ENCODE measurements at regions not wholly inside any gene's neighbourhood (a gene's known extent, or its start where the extent isn't known, plus 50 kb on each side); places are given as distances from the start of the nearest gene placed in this dataset.

DNA sequence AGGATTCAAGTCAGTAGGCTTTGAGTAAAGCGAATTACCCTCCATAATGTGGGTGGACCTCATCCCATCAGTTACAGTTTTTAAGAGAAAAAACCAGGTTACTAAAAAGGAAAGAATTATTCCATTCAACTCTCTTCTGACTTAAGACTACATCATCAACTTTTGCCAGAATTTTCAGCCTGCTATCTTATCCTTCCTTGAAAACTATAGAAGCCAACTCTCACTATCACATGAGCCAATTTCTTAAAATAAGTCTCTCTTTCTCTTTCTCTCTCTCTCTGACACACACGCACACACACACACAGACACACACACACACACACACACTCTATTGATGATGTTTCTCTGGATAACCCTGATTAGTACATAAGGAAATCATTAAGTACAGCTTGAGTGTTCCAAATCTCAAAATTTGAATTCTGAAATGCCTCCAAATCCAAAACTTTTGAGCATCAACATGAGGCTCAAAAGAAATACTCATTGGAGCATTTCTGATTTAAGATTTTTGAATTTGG is 217.0 kb upstream of the PRR20A start:
- no peaks in the 10 kb centered on the region for H3K4me1 ChIP-seq (ENCODE audit: control insufficient read depth in 4 of 4, insufficient read depth in 4 of 4, low read length in 3 of 4)
- no peak overlapping the region for H3K9ac ChIP-seq (ENCODE audit: low read depth in 1 of 2, low read length in 2 of 2)
- H3K36me3 ChIP-seq (ENCODE audit: control insufficient read depth in 4 of 4, insufficient read depth in 3 of 4, low read depth in 1 of 4, low read length in 3 of 4), result no peaks in the 10 kb centered on the region
- DNase-seq (ENCODE audit: low spot score), result no peak
- TF ChIP-seq HNF4G (IDR thresholded peaks at IDR 0.05) (no peak), RXRA (IDR thresholded peaks at IDR 0.05) (no peak), FOXA1 (IDR thresholded peaks at IDR 0.05) (no peak), GABPA (IDR thresholded peaks at IDR 0.05 in 1 of 2, conservative IDR thresholded peaks at IDR 0.05 in 1 of 2) (no peak), YY1 (IDR thresholded peaks at IDR 0.05) (no peak), EGR1 (IDR thresholded peaks at IDR 0.05; ENCODE audit: low read depth in 2 of 2) (no peak), SP1 (IDR thresholded peaks at IDR 0.05) (no peak), JUND (IDR thresholded peaks at IDR 0.05) (no peak), TAF1 (conservative IDR thresholded peaks at IDR 0.05) (no peak), NR2F2 (IDR thresholded peaks at IDR 0.05) (no peak), HNF4A (conservative IDR thresholded peaks at IDR 0.05) (no peak), RAD21 (IDR thresholded peaks at IDR 0.05) (no peak), FOXA2 (IDR thresholded peaks at IDR 0.05) (no peak)
- TF ChIP-seq, protein P1, sequence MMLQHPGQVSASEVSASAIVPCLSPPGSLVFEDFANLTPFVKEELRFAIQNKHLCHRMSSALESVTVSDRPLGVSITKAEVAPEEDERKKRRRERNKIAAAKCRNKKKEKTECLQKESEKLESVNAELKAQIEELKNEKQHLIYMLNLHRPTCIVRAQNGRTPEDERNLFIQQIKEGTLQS (IDR thresholded peaks at IDR 0.05), result no peak
- TF ChIP-seq, protein P2, sequence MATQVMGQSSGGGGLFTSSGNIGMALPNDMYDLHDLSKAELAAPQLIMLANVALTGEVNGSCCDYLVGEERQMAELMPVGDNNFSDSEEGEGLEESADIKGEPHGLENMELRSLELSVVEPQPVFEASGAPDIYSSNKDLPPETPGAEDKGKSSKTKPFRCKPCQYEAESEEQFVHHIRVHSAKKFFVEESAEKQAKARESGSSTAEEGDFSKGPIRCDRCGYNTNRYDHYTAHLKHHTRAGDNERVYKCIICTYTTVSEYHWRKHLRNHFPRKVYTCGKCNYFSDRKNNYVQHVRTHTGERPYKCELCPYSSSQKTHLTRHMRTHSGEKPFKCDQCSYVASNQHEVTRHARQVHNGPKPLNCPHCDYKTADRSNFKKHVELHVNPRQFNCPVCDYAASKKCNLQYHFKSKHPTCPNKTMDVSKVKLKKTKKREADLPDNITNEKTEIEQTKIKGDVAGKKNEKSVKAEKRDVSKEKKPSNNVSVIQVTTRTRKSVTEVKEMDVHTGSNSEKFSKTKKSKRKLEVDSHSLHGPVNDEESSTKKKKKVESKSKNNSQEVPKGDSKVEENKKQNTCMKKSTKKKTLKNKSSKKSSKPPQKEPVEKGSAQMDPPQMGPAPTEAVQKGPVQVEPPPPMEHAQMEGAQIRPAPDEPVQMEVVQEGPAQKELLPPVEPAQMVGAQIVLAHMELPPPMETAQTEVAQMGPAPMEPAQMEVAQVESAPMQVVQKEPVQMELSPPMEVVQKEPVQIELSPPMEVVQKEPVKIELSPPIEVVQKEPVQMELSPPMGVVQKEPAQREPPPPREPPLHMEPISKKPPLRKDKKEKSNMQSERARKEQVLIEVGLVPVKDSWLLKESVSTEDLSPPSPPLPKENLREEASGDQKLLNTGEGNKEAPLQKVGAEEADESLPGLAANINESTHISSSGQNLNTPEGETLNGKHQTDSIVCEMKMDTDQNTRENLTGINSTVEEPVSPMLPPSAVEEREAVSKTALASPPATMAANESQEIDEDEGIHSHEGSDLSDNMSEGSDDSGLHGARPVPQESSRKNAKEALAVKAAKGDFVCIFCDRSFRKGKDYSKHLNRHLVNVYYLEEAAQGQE (IDR thresholded peaks at IDR 0.05), result no peak
- TF ChIP-seq, protein P3, sequence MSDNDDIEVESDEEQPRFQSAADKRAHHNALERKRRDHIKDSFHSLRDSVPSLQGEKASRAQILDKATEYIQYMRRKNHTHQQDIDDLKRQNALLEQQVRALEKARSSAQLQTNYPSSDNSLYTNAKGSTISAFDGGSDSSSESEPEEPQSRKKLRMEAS (IDR thresholded peaks at IDR 0.05), result no peak
- TF ChIP-seq, protein P4, sequence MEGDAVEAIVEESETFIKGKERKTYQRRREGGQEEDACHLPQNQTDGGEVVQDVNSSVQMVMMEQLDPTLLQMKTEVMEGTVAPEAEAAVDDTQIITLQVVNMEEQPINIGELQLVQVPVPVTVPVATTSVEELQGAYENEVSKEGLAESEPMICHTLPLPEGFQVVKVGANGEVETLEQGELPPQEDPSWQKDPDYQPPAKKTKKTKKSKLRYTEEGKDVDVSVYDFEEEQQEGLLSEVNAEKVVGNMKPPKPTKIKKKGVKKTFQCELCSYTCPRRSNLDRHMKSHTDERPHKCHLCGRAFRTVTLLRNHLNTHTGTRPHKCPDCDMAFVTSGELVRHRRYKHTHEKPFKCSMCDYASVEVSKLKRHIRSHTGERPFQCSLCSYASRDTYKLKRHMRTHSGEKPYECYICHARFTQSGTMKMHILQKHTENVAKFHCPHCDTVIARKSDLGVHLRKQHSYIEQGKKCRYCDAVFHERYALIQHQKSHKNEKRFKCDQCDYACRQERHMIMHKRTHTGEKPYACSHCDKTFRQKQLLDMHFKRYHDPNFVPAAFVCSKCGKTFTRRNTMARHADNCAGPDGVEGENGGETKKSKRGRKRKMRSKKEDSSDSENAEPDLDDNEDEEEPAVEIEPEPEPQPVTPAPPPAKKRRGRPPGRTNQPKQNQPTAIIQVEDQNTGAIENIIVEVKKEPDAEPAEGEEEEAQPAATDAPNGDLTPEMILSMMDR (IDR thresholded peaks at IDR 0.05; ENCODE audit: low read depth, low read length, missing input control), result no peak
- TF ChIP-seq, protein P5, sequence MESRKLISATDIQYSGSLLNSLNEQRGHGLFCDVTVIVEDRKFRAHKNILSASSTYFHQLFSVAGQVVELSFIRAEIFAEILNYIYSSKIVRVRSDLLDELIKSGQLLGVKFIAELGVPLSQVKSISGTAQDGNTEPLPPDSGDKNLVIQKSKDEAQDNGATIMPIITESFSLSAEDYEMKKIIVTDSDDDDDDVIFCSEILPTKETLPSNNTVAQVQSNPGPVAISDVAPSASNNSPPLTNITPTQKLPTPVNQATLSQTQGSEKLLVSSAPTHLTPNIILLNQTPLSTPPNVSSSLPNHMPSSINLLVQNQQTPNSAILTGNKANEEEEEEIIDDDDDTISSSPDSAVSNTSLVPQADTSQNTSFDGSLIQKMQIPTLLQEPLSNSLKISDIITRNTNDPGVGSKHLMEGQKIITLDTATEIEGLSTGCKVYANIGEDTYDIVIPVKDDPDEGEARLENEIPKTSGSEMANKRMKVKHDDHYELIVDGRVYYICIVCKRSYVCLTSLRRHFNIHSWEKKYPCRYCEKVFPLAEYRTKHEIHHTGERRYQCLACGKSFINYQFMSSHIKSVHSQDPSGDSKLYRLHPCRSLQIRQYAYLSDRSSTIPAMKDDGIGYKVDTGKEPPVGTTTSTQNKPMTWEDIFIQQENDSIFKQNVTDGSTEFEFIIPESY (IDR thresholded peaks at IDR 0.05), result no peak
- 90% methylated on average over 2 of the region's 2 CpGs for WGBS
- H3K9me3 ChIP-seq (ENCODE audit: control insufficient read depth in 4 of 4, low read length in 3 of 4), result no peaks in the 10 kb centered on the region
- H3K4me3 ChIP-seq (ENCODE audit: low read depth in 1 of 3, low read length in 3 of 3), result no peak overlapping the region
- no peak overlapping the region for H3K27ac ChIP-seq (ENCODE audit: low read depth in 1 of 2, low read length in 2 of 2)
- no peaks in the 10 kb centered on the region for H3K27me3 ChIP-seq (ENCODE audit: control insufficient read depth in 4 of 4, insufficient read depth in 4 of 4, low read length in 3 of 4)
